PC-9 (cell line): ENCODE measurements at regions not wholly inside any gene's neighbourhood (a gene's known extent, or its start where the extent isn't known, plus 50 kb on each side); places are given as distances from the start of the nearest gene placed in this dataset.

ENCODE experiments used
- BruUV-seq: library from RNA; stranded (reverse); fragments of 400-500 nt; replicated peaks from 2 replicates; lab custom pipeline; 2021; lab: Mats Ljungman, UMichigan
- CTCF ChIA-PET: fragments of 300-600 bp; sonication (Branson Sonifier 250); formaldehyde crosslinking; loops from one replicate; lab custom pipeline; 2022; ENCODE audit warnings: antibody characterized with exemption; lab: Charles Lee
- POLR2A ChIA-PET: fragments of 300-600 bp; sonication (Branson Sonifier 250); formaldehyde crosslinking; loops from one replicate; lab custom pipeline; 2022; ENCODE audit warnings: antibody characterized with exemption; ENCODE audit not compliant: unreplicated experiment; lab: Charles Lee
- DNase-seq, 2 experiments: peaks; one replicate each; pipeline versions ENCODE4 v3.0.0 to v3.0.0-alpha.2; 2015 to 2022; ENCODE audit warnings: mixed read lengths in 1 of 2
- H2AFZ ChIP-seq: fragments of 200-600 bp; sonication (generic); 2 replicates; pipeline ENCODE4 v1.8.1; 2017; ENCODE audit warnings: antibody characterized with exemption
- H3F3A ChIP-seq: fragments of 200-600 bp; sonication (generic); 2 replicates; pipeline ENCODE4 v1.8.1; 2017; ENCODE audit warnings: antibody characterized with exemption, mild to moderate bottlenecking, low read depth; ENCODE audit not compliant: insufficient read depth
- H3K27ac ChIP-seq: fragments of 200-600 bp; sonication (generic); 2 replicates; pipeline ENCODE4 v1.6.1; 2016; ENCODE audit warnings: mixed run types
- H3K27me3 ChIP-seq: fragments of 200-600 bp; sonication (generic); 2 replicates; pipeline ENCODE4 v1.6.1; 2016; ENCODE audit warnings: low read depth, mixed run types; ENCODE audit not compliant: insufficient read depth
- H3K36me3 ChIP-seq: fragments of 200-600 bp; sonication (generic); 2 replicates; pipeline ENCODE4 v1.6.1; 2016; ENCODE audit warnings: low read depth, mixed run types
- H3K4me1 ChIP-seq: fragments of 200-600 bp; sonication (generic); replicated peaks from 2 replicates; pipeline ENCODE4 v1.6.1; 2016; ENCODE audit warnings: mixed run types; ENCODE audit not compliant: insufficient read depth
- H3K4me2 ChIP-seq: fragments of 200-600 bp; sonication (generic); 2 replicates; pipeline ENCODE4 v1.6.1; 2017; ENCODE audit warnings: mixed run types
- H3K4me3 ChIP-seq: fragments of 200-600 bp; sonication (generic); 2 replicates; pipeline ENCODE4 v1.6.1; 2016; ENCODE audit warnings: mixed run types
- H3K79me2 ChIP-seq: fragments of 200-600 bp; sonication (generic); 2 replicates; pipeline ENCODE4 v1.6.1; 2017; ENCODE audit warnings: low read depth, mixed run types
- H3K9me2 ChIP-seq: fragments of 200-600 bp; sonication (generic); 2 replicates; pipeline ENCODE4 v1.8.1; 2017; ENCODE audit warnings: mild to moderate bottlenecking; ENCODE audit not compliant: insufficient read depth
- H3K9me3 ChIP-seq: fragments of 200-600 bp; sonication (generic); 2 replicates; pipeline ENCODE4 v1.8.1; 2016; ENCODE audit warnings: low read depth; ENCODE audit not compliant: insufficient read depth
- H4K20me1 ChIP-seq: fragments of 200-600 bp; sonication (generic); 2 replicates; pipeline ENCODE4 v1.8.1; 2017; ENCODE audit not compliant: insufficient read depth
- CTCF ChIP-seq: fragments of 200-600 bp; sonication (generic); conservative IDR thresholded peaks from 2 replicates; pipeline ENCODE4 v1.6.1; 2017; ENCODE audit warnings: mixed run types, antibody characterized with exemption, mild to moderate bottlenecking, moderate library complexity
- EZH2 ChIP-seq: fragments of 200-600 bp; sonication (generic); IDR thresholded peaks from 2 replicates; pipeline ENCODE4 v1.8.0; 2017; ENCODE audit warnings: antibody characterized with exemption, low read depth
- intact Hi-C: fragments of 100-400 bp; cut with micrococcal nuclease; formaldehyde crosslinking; loops from one replicate; pipeline ENCODE4 v1.10.0; 2022; ENCODE audit not compliant: unreplicated experiment

GRCh38 chr13:97567510-97568243 lies 133.7 kb downstream of the RAP2A start:
- no peak overlapping the region for H3K27ac ChIP-seq
- H4K20me1 ChIP-seq: no peaks in the 10 kb centered on the region
- no peak overlapping the region for H2AFZ ChIP-seq
- H3K79me2 ChIP-seq: no peaks in the 10 kb centered on the region
- ChIA-PET CTCF (no interaction called here), POLR2A (no interaction called here)
- H3K4me3 ChIP-seq: no peak overlapping the region
- intact Hi-C loops: loop anchor here (10.0 kb wide), 2 partner anchors 237 to 343 kb away; partner anchors contain the start of gene MBNL2
- peaks cover 17% of the 10 kb centered on the region; the same call in 1 of the 2 replicates for H3F3A ChIP-seq
- H3K9me2 ChIP-seq: no peaks in the 10 kb centered on the region
- peak; percentile 74 to 90 for DNase-seq
- H3K36me3 ChIP-seq: no peaks in the 10 kb centered on the region
- peaks cover 23% of the 10 kb centered on the region for H3K4me1 ChIP-seq
- BruUV-seq: no TSS peak
- H3K4me2 ChIP-seq: peak overlapping the region; percentile 41
- no peaks in the 10 kb centered on the region for H3K9me3 ChIP-seq
- H3K27me3 ChIP-seq: no peaks in the 10 kb centered on the region
- no peak for TF ChIP-seq CTCF
- no peak for TF ChIP-seq EZH2

GRCh38 chr13:97568850-97569249 lies 134.9 kb downstream of the RAP2A start:
- Histone ChIP-seq H3K4me3 (no peak overlapping the region), H3K27ac (no peak overlapping the region), H2AFZ (no peak overlapping the region), H3K79me2 (no peaks in the 10 kb centered on the region), H3K4me1 (peaks cover 23% of the 10 kb centered on the region), H3K9me2 (no peaks in the 10 kb centered on the region), H3F3A (peaks cover 17% of the 10 kb centered on the region; the same call in 1 of the 2 replicates), H3K9me3 (no peaks in the 10 kb centered on the region), H3K36me3 (no peaks in the 10 kb centered on the region), H3K27me3 (no peaks in the 10 kb centered on the region), H3K4me2 (peak overlapping the region; percentile 41; the same call in 1 of the 2 replicates), H4K20me1 (no peaks in the 10 kb centered on the region)
- BruUV-seq: no TSS peak
- POLR2A ChIA-PET: interaction anchor here (0.6 kb wide), 1 partner anchor 136 kb away, joined by 3 read pairs; no protein-coding TSS in a partner anchor
- peak; percentile 46 to 66 for DNase-seq
- CTCF ChIA-PET: no interaction called here
- intact Hi-C loops: loop anchor here (10.0 kb wide), 2 partner anchors 236 to 344 kb away; partner anchors contain the start of gene MBNL2
- no peak for TF ChIP-seq EZH2
- TF ChIP-seq CTCF: no peak

GRCh38 chr13:97569841-97570240 lies 135.9 kb downstream of the RAP2A start:
- intact Hi-C loops: loop anchor here (10.0 kb wide), 3 partner anchors 135 to 345 kb away; partner anchors contain the start of genes MBNL2 and RAP2A
- TF ChIP-seq EZH2: no peak
- TF ChIP-seq CTCF: no peak
- H3K9me3 ChIP-seq: no peaks in the 10 kb centered on the region
- ChIA-PET POLR2A (no interaction called here), CTCF (no interaction called here)
- H3K4me3 ChIP-seq: no peak overlapping the region
- no peaks in the 10 kb centered on the region for H4K20me1 ChIP-seq
- no peaks in the 10 kb centered on the region for H3K79me2 ChIP-seq
- H3F3A ChIP-seq: peaks cover 17% of the 10 kb centered on the region; the same call in 1 of the 2 replicates
- peaks cover 23% of the 10 kb centered on the region for H3K4me1 ChIP-seq
- H3K4me2 ChIP-seq: no peak overlapping the region
- no peaks in the 10 kb centered on the region for H3K36me3 ChIP-seq
- H3K27ac ChIP-seq: no peak overlapping the region
- no peaks in the 10 kb centered on the region for H3K9me2 ChIP-seq
- H2AFZ ChIP-seq: no peak overlapping the region
- no peaks in the 10 kb centered on the region for H3K27me3 ChIP-seq
- BruUV-seq: no TSS peak
- DNase-seq: no peak
